Gastrocnemius medialis (tissue), 4 donors: ENCODE measurements at regions not wholly inside any gene's neighbourhood (a gene's known extent, or its start where the extent isn't known, plus 50 kb on each side); places are given as distances from the start of the nearest gene placed in this dataset.
"Not testable (repeated sequence)": the region's sequence is repeated elsewhere in the genome, so short reads cannot be mapped to it uniquely, and the experiment has no call there.

Experiments used
- ATAC-seq, 2 donors: fragments of 150-250 bp; one replicate each; pipeline ENCODE4 v1.9.1; 2016
- DNase-seq, 2 donors: peaks; one replicate each; pipeline ENCODE4 v3.0.0-alpha.2; 2019
- H3K27ac ChIP-seq, 4 donors: fragments of 200-600 bp; sonication (generic); 1 replicate in 1 of 4; 2 replicates in 3 of 4; pipeline ENCODE4 v1.5.1; 2016 to 2018; ENCODE audit warnings: mild to moderate bottlenecking in 2 of 4, moderate library complexity in 1 of 4
- H3K27me3 ChIP-seq, 3 donors: fragments of 200-600 bp; sonication (generic) in 2 of 3; 1 replicate in 1 of 3; 2 replicates in 2 of 3; pipeline versions ENCODE4 v1.5.1 to v1.6.0; 2016 to 2019; ENCODE audit warnings: mild to moderate bottlenecking in 1 of 3, moderate library complexity in 1 of 3
- H3K36me3 ChIP-seq, 2 donors: fragments of 200-600 bp; sonication (generic) in 1 of 2; one replicate each; pipeline ENCODE4 v1.5.1; 2017 to 2018
- H3K4me1 ChIP-seq, 2 donors: fragments of 200-600 bp; sonication (generic) in 1 of 2; one replicate each; pipeline ENCODE4 v1.5.1; 2016 to 2017; ENCODE audit warnings: mild to moderate bottlenecking in 2 of 2
- H3K4me3 ChIP-seq, 4 donors: fragments of 200-600 bp; sonication (generic) in 3 of 4; 1 replicate in 1 of 4; 2 replicates in 3 of 4; pipeline ENCODE4 v1.5.1; 2016 to 2019; ENCODE audit warnings: mild to moderate bottlenecking in 2 of 4
- H3K9me3 ChIP-seq, 3 donors: fragments of 200-600 bp; sonication (generic) in 2 of 3; 1 replicate in 1 of 3; 2 replicates in 2 of 3; pipeline ENCODE4 v1.5.1; 2016 to 2019
- CTCF ChIP-seq, 5 experiments: fragments of 450-650 bp in 3 of 5; fragments of 200-600 bp in 2 of 5; sonication (generic) in 2 of 5; IDR thresholded peaks in 4 of 5; conservative IDR thresholded peaks in 1 of 5; 1 replicate in 4 of 5; 2 replicates in 1 of 5; pipeline ENCODE4 v1.5.1; 2016 to 2019; ENCODE audit warnings: antibody characterized with exemption in 5 of 5, mild to moderate bottlenecking in 3 of 5, moderate library complexity in 3 of 5
- POLR2A ChIP-seq, 2 donors: fragments of 450-650 bp; IDR thresholded peaks; one replicate each; pipeline ENCODE4 v1.6.1; 2017; ENCODE audit warnings: antibody characterized with exemption in 2 of 2, mild to moderate bottlenecking in 2 of 2, moderate library complexity in 2 of 2
- in situ Hi-C, 4 donors: fragments of 200-750 bp; cut with MboI; loops; one replicate each; pipeline versions ENCODE4 v1.15.0 to v1.8.0; 2017; ENCODE audit warnings: low sequenced_read_pairs in 4 of 4
- intact Hi-C: fragments of 100-400 bp; cut with DNase I; formaldehyde crosslinking; loops from one replicate; pipeline ENCODE4 v1.15.1; 2023; ENCODE audit warnings: low total_unique reads

- no peaks in the 10 kb centered on the region for H3K27me3 ChIP-seq
- intact Hi-C loops, result no loop called here
- ATAC-seq, result no peak
- no peaks in the 10 kb centered on the region for H3K9me3 ChIP-seq
- no peak overlapping the region for H3K27ac ChIP-seq
- TF ChIP-seq CTCF (IDR thresholded peaks at IDR 0.05 in 4 of 5, conservative IDR thresholded peaks at IDR 0.05 in 1 of 5), result no peak
- TF ChIP-seq POLR2A (IDR thresholded peaks at IDR 0.05), result no peak
- in situ Hi-C loops, result no loop called here
- no peaks in the 10 kb centered on the region for H3K4me1 ChIP-seq
- H3K36me3 ChIP-seq, result no peaks in the 10 kb centered on the region
- DNase-seq, result no peak
- no peak overlapping the region for H3K4me3 ChIP-seq
These were observed 179.7 kb downstream of the SPRY2 start for GRCh38 chr13:80161219-80161618.

- no peaks in the 10 kb centered on the region for H3K9me3 ChIP-seq
- intact Hi-C loops, result no loop called here
- H3K36me3 ChIP-seq, result no peaks in the 10 kb centered on the region
- DNase-seq (no peak), ATAC-seq (no peak)
- in situ Hi-C loops, result no loop called here
- no peak for TF ChIP-seq CTCF (IDR thresholded peaks at IDR 0.05 in 4 of 5, conservative IDR thresholded peaks at IDR 0.05 in 1 of 5)
- H3K27ac ChIP-seq, result no peak overlapping the region
- no peaks in the 10 kb centered on the region for H3K27me3 ChIP-seq
- H3K4me1 ChIP-seq, result no peaks in the 10 kb centered on the region
- H3K4me3 ChIP-seq, result no peak overlapping the region
These were observed 180.8 kb downstream of the SPRY2 start for GRCh38 chr13:80160110-80160509.

GRCh38 chr13:80157261-80157932 is 183.5 kb downstream of the SPRY2 start:
- intact Hi-C loops, result no loop called here
- ATAC-seq, result no peak
- in situ Hi-C loops, result no loop called here
- Histone ChIP-seq H3K4me1 (no peaks in the 10 kb centered on the region), H3K36me3 (no peaks in the 10 kb centered on the region), H3K9me3 (no peaks in the 10 kb centered on the region), H3K27ac (no peak overlapping the region), H3K27me3 (no peaks in the 10 kb centered on the region), H3K4me3 (no peak overlapping the region)
- DNase-seq, result no peak
- no peak for TF ChIP-seq CTCF (IDR thresholded peaks at IDR 0.05 in 4 of 5, conservative IDR thresholded peaks at IDR 0.05 in 1 of 5)
- TF ChIP-seq POLR2A (IDR thresholded peaks at IDR 0.05), result no peak

- H3K27me3 ChIP-seq, H3K4me1 ChIP-seq, H3K9me3 ChIP-seq, H3K4me3 ChIP-seq, ATAC-seq, DNase-seq, intact Hi-C loops, in situ Hi-C loops, H3K27ac ChIP-seq, H3K36me3 ChIP-seq: not testable (repeated sequence)
These were observed 188.8 kb downstream of the SPRY2 start for GRCh38 chr13:80152142-80152541.

GRCh38 chr13:80151016-80151415 is 189.9 kb downstream of the SPRY2 start:
- Histone ChIP-seq H3K27me3 (no peaks in the 10 kb centered on the region), H3K27ac (no peak overlapping the region), H3K4me1 (no peaks in the 10 kb centered on the region), H3K4me3 (no peak overlapping the region), H3K36me3 (no peaks in the 10 kb centered on the region), H3K9me3 (no peaks in the 10 kb centered on the region)
- no peak for ATAC-seq
- no peak for DNase-seq
- TF ChIP-seq CTCF (IDR thresholded peaks at IDR 0.05 in 4 of 5, conservative IDR thresholded peaks at IDR 0.05 in 1 of 5) (no peak), POLR2A (IDR thresholded peaks at IDR 0.05) (no peak)
- in situ Hi-C loops (no loop called here), intact Hi-C loops (no loop called here)
